ENCODE measurements at regions not wholly inside any gene's neighbourhood (a gene's known extent, or its start where the extent isn't known, plus 50 kb on each side); places are given as distances from the start of the nearest gene placed in this dataset.

- Mint-ChIP-seq H3K27me3 (ENCODE audit: insufficient read depth, unreplicated experiment) (no peaks in the 10 kb centered on the region), H3K4me3 (ENCODE audit: unreplicated experiment) (no peak overlapping the region), H3K27ac (ENCODE audit: unreplicated experiment) (no peak overlapping the region), H3K9me3 (ENCODE audit: unreplicated experiment) (peaks cover under 1% of the 10 kb centered on the region), H3K36me3 (ENCODE audit: insufficient read depth, unreplicated experiment) (no peaks in the 10 kb centered on the region), H3K4me1 (ENCODE audit: low read depth, unreplicated experiment) (no peaks in the 10 kb centered on the region)
- H3K27me3 ChIP-seq (replicated peaks; ENCODE audit: control insufficient read depth, insufficient read depth, low read length) = no peaks in the 10 kb centered on the region
- BruUV-seq (replicated peaks) = no TSS peak
- POLR2A ChIA-PET = no interaction called here
- H3K4me3 ChIP-seq (ENCODE audit: low read depth, low read length) = no peak overlapping the region
- TF ChIP-seq, protein P1, sequence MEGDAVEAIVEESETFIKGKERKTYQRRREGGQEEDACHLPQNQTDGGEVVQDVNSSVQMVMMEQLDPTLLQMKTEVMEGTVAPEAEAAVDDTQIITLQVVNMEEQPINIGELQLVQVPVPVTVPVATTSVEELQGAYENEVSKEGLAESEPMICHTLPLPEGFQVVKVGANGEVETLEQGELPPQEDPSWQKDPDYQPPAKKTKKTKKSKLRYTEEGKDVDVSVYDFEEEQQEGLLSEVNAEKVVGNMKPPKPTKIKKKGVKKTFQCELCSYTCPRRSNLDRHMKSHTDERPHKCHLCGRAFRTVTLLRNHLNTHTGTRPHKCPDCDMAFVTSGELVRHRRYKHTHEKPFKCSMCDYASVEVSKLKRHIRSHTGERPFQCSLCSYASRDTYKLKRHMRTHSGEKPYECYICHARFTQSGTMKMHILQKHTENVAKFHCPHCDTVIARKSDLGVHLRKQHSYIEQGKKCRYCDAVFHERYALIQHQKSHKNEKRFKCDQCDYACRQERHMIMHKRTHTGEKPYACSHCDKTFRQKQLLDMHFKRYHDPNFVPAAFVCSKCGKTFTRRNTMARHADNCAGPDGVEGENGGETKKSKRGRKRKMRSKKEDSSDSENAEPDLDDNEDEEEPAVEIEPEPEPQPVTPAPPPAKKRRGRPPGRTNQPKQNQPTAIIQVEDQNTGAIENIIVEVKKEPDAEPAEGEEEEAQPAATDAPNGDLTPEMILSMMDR (IDR thresholded peaks at IDR 0.05; ENCODE audit: insufficient read depth in 1 of 2, low read depth in 1 of 2, low read length in 1 of 2, severe bottlenecking in 1 of 2, unreplicated experiment in 1 of 2) = no peak
- intact Hi-C loops (cut with micrococcal nuclease; ENCODE audit: unreplicated experiment) = no loop called here
- DNase-seq = no peak
- H3K9me3 ChIP-seq = no peaks in the 10 kb centered on the region
- no peaks in the 10 kb centered on the region for H3K36me3 ChIP-seq (ENCODE audit: control insufficient read depth, insufficient read depth, low read length)
- H3K4me1 ChIP-seq = no peaks in the 10 kb centered on the region
- CTCF ChIA-PET = no interaction called here
Observed at GRCh38 chr4:181007751-181008150, 1235.5 kb upstream of the TENM3 start.

DNA sequence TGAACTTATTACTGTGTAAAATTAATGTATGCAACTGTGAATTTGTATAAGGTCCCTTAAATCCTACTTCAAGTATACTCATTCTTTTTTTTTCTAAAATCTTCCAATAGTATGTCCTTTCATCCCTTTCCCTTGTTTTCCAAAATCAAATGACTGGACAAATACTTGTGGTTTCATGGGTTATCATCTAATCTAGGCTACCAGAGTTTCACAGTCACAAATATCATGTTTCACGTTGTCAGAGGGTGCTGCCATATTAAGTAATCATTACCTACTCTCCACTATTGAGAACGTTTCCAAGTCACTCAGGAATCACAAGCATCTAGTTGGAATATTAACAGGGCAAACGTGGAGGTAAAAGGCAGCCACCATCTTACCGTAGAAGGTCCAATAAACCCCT lies 1235.0 kb upstream of the TENM3 start:
- H3K27me3 Mint-ChIP-seq (ENCODE audit: insufficient read depth, unreplicated experiment) = no peaks in the 10 kb centered on the region
- Histone ChIP-seq H3K36me3 (ENCODE audit: control insufficient read depth, insufficient read depth, low read length) (no peaks in the 10 kb centered on the region), H3K27me3 (replicated peaks; ENCODE audit: control insufficient read depth, insufficient read depth, low read length) (no peaks in the 10 kb centered on the region), H3K4me3 (ENCODE audit: low read depth, low read length) (no peak overlapping the region), H3K9me3 (no peaks in the 10 kb centered on the region), H3K4me1 (no peaks in the 10 kb centered on the region)
- H3K9me3 Mint-ChIP-seq (ENCODE audit: unreplicated experiment) = peaks cover 5% of the 10 kb centered on the region
- H3K36me3 Mint-ChIP-seq (ENCODE audit: insufficient read depth, unreplicated experiment) = no peaks in the 10 kb centered on the region
- CTCF ChIA-PET = no interaction called here
- H3K4me1 Mint-ChIP-seq (ENCODE audit: low read depth, unreplicated experiment) = no peaks in the 10 kb centered on the region
- H3K4me3 Mint-ChIP-seq (ENCODE audit: unreplicated experiment) = no peak overlapping the region
- intact Hi-C loops (cut with micrococcal nuclease; ENCODE audit: unreplicated experiment) = no loop called here
- POLR2A ChIA-PET = no interaction called here
- TF ChIP-seq, protein P1 (IDR thresholded peaks at IDR 0.05; ENCODE audit: insufficient read depth in 1 of 2, low read depth in 1 of 2, low read length in 1 of 2, severe bottlenecking in 1 of 2, unreplicated experiment in 1 of 2) = no peak
- H3K27ac Mint-ChIP-seq (ENCODE audit: unreplicated experiment) = no peak overlapping the region
- BruUV-seq (replicated peaks) = no TSS peak
- DNase-seq = no peak

DNA sequence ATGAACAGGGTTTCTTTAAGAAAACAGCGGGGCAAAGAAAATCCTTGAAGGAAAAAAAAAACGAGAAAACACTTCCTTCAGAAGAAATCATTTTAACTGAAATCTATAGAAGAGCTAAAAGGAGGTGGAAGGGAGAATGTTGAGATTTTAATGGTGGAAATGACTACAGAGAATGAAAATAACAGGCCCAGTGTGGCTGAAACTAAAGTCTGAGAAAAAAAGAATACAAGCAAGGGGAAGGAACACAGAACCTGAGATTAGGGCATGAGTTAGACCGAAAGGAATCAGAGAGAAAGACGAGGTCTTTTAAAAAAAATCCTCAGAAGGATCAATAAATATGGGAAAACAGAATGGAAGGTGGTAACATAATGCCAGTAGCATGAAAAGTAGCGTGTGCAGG lies 1230.0 kb upstream of the TENM3 start:
- no peaks in the 10 kb centered on the region for H3K27me3 ChIP-seq (replicated peaks; ENCODE audit: control insufficient read depth, insufficient read depth, low read length)
- H3K4me1 Mint-ChIP-seq (ENCODE audit: low read depth, unreplicated experiment) = no peaks in the 10 kb centered on the region

More for the DNA sequence above, 1230.0 kb upstream of the TENM3 start:
- ChIA-PET POLR2A (no interaction called here), CTCF (no interaction called here)
- H3K4me3 ChIP-seq (ENCODE audit: low read depth, low read length) = no peak overlapping the region
- H3K27me3 Mint-ChIP-seq (ENCODE audit: insufficient read depth, unreplicated experiment) = no peaks in the 10 kb centered on the region
- intact Hi-C loops (cut with micrococcal nuclease; ENCODE audit: unreplicated experiment) = no loop called here
- no peak overlapping the region for H3K27ac Mint-ChIP-seq (ENCODE audit: unreplicated experiment)
- H3K36me3 ChIP-seq (ENCODE audit: control insufficient read depth, insufficient read depth, low read length) = no peaks in the 10 kb centered on the region
- BruUV-seq (replicated peaks) = no TSS peak
- H3K9me3 Mint-ChIP-seq (ENCODE audit: unreplicated experiment) = peaks cover 14% of the 10 kb centered on the region
- DNase-seq = no peak
- TF ChIP-seq, protein P1 (IDR thresholded peaks at IDR 0.05; ENCODE audit: insufficient read depth in 1 of 2, low read depth in 1 of 2, low read length in 1 of 2, severe bottlenecking in 1 of 2, unreplicated experiment in 1 of 2) = no peak
- H3K4me1 ChIP-seq = no peaks in the 10 kb centered on the region
- H3K4me3 Mint-ChIP-seq (ENCODE audit: unreplicated experiment) = no peak overlapping the region
- no peaks in the 10 kb centered on the region for H3K36me3 Mint-ChIP-seq (ENCODE audit: insufficient read depth, unreplicated experiment)
- no peaks in the 10 kb centered on the region for H3K9me3 ChIP-seq

All from Caco-2 (cell line).